ENCODE measurements at regions not wholly inside any gene's neighbourhood (a gene's known extent, or its start where the extent isn't known, plus 50 kb on each side); places are given as distances from the start of the nearest gene placed in this dataset.
A peak's percentile ranks its signal among the peaks of the same experiment; 100 is the strongest.
"Not testable (repeated sequence)": the region's sequence is repeated elsewhere in the genome, so short reads cannot be mapped to it uniquely, and the experiment has no call there.

DNA sequence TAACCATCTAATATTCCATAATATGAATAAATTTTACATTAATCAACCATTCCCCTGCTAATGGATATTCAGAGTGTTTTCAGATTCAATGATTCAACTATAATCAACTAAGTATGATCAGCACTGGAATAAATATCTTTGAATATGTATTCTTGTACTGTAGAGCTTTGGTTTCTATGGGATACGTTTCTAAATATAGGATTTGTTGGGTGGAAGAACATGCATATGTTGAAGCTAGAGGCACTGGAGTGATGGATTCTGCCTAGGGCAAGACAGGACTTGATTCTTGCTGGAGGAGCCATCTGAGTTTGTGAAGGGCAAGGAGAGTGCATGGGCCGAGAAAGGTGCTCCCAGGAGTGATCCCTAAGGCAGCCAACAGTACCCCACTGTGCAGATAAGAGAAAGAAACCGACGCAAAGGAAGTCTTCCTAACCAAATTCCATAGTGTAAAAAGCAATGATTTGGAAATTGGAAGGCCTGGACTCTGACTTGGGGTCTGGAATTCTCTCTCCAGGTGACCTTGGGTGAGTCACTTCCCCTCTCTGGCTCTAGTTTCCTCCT lies 418.7 kb downstream of the PREX1 start:
- FAIRE-seq = no peak
- DNase-seq (ENCODE audit: low spot score) = no peak

DNA sequence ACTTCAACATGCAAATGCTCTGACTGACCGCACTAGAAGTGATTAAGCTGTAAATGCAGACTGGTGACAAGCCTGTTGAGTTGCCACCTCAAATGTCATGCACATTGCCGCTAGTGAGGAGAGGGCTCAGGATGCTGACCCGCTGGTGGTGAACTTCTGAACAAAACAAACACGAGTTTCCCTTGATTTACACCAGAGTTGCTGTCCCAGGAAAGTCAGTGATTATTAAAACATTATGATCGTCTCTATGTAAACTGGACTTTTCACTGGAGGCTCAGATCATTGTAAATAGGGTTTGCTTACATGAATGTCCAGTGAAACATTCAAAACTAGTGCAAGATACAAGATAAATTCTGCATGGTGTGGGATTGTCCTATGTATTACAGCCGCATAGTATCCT lies 420.1 kb downstream of the PREX1 start:
- FAIRE-seq (no peak), DNase-seq (ENCODE audit: low spot score) (no peak)

DNA sequence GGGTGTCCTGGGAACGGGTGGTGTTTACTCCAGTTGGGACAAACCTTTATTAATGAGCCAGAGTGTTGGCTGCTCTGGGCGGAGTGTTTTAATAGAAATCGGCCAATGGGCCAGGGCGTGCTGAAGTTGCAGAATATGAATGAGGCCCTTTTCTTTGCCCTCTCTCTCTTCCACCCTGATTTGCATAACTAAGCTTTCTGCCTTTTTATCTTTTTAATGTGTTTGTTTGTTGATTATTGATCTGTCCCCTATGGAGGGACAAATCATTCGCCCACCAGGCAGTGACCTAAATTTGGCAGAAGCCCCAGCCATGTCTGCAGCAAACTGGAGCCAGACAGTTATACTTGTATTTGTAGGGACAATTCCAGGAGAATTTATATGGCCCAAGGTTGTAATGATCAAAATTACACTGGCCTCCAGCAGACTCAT lies 420.9 kb downstream of the PREX1 start:
- FAIRE-seq (no peak), DNase-seq (ENCODE audit: low spot score) (no peak)

DNA sequence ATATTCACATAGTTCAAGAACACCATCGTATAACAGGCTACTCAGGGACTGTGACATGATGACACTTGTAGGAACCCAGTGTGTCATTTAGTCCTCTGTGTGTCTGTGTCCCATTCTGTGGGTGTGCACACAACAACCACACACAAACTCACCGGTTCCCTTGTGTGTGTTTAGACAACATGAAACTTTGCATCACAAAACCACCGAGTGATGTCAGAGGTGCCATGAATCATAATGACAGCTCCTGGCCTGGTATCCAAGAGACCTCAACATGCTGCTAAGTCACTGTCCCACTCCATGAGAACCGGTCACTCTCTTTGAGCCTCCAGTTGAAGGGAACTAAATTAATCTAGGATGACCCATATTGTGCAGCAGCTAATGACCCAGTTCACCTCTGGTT lies 421.3 kb downstream of the PREX1 start:
- no peak for FAIRE-seq
- no peak for DNase-seq (ENCODE audit: low spot score)

DNA sequence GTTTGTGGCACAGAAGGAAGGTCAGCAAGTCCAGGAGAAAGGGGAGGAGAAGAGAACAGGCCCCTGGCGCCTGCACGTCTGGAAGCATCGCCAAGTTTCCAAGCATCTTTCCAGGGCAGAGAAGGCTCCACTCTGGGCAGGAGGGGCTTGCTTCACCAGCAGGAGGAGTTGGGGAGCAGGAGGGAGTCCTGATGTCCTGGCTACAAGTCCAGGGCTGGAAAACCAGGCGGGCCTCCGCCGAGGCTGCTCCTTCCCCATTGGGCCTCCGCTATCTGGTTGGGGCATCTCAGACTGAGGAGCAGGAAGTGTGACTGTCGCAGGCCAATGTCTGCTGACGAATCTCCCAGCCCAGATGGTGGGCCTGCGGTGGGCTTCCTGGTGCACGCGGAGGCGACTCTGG lies 421.9 kb downstream of the PREX1 start:
- no peak for DNase-seq (ENCODE audit: low spot score)
- no peak for FAIRE-seq

DNA sequence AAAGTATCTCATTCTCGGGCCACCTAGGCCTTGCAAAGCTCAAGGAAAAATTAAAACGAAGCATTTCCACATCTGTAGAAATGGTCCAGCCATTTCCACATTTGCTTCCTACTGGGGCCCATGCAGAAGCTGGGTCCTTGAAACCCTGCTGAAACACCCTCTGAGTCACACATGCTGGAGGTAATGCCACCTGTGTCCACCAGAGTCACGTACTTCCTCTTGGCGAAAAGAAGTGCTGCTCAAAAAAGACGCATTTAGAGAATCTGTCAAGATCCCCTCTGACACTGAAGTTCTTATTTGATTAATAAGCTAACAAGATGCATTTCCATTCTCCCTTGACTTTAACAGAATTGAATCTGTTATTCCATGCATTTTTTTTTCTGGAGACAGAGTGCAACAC lies 423.2 kb downstream of the PREX1 start:
- DNase-seq (ENCODE audit: low spot score) (no peak), FAIRE-seq (no peak)

DNA sequence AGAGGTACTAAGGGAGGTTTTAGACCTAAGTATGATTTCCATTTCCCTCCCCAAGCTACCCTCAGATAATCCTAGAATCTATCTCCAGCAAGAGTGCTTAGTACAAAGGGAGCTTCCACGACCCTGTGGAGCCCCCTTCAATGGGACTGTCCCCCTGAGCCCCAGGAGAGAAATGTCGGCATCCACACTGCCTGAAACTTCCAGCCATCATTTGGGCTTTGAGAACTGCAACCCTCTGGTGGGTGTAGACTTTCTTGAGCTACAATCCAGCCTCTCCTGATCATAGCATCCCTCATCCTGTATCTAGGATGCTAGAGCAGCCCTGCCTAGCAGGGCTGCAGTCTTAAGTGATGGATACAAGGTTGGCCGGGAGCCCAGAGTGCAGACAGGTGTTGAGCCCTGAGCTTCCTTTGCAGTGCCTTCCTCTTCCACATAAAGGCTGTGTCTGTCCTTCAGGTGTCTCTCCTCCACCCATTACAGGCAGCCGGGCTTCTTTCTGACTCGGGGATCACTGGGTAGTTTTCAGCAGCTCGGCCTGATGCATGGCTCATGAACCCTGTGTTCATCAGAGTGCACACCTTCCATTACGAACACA lies 424.5 kb downstream of the PREX1 start:
- no peak for DNase-seq (ENCODE audit: low spot score)
- no peak for FAIRE-seq

DNA sequence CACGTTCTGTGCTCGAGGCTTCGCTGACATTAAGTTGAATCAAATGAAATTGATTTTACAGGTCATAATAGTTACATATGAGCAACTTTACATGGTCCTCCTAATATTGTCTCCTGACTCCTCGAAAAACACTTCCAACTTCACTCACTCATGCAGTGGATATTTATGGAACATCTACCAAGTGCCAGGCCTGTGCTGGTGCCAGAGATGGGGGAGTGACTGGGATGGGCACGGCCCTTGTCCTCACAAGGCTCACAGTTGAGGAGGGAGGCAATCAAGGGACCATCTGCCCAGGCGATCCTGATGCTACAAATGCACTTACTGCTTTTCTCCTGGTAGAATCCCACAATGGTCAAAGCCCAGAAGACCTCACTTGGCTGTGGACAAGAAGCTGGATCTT lies 426.4 kb downstream of the PREX1 start:
- FAIRE-seq (no peak), DNase-seq (ENCODE audit: low spot score) (no peak)

DNA sequence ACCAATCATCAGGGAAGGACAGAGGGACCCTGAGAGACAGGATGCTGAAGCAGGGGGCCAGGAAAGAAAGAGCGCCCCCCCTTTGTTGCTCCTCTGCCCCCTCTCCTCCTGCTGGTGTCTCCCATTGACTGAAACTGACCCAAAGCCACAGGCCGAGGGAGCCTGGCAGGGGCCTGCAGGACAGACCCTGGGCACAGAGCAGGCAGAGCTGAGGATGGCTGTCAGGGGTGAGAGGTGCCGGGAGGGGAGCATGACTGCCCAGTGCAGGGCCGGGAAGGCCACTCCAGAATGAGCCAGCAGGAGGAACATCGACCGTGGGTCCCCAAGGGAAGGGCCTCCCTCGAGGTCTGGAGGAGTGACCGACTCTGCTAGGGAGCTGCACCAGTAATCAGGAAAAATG lies 427.8 kb downstream of the PREX1 start:
- DNase-seq (ENCODE audit: low spot score) = no peak
- no peak for FAIRE-seq

DNA sequence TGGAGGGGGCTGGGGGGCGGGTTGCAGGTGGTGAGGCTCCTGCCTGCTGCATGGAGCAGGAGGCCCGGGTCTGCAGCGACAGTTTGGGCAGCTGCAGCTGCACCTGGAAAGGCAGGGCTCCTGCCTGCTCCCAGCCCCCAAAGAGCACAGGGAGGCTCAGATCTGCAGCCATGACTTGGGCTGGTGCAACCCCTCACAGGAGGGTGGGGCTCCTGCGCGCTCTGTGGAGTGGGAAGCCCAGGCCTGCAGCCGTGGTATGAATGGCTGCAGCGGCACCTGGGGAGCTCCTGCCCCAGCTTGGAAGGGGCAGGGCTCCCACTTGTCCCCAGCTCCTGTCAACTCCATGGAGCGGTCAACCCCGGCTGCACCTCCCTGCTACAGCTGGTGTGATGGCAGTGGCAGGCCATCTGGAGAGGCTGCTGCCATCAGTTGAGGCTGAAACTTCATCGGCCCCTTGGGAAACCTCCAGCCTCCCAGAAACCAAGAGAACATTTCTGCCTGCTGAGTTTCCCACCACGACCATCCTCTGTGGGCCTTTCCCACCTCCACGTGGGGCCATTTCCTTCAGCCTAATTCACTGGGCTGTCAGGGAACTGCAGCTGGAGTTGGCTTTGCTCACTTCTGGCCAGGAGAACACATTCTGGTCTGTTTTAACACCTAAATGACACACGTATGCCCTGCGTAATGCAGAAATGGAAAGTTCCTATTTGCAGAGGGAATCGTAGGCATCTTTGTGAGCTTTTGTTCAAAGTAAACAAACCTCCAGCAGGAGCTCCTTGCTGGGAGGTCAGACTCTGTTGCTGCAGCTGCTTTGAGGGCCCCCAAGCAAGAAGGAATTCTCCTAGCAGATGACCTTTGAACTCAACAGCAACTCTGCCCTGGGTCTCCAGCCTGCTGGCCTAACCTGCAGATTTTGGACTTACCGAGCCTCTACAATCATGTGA lies 429.0 kb downstream of the PREX1 start:
- no peak for FAIRE-seq
- no peak for DNase-seq (ENCODE audit: low spot score)

DNA sequence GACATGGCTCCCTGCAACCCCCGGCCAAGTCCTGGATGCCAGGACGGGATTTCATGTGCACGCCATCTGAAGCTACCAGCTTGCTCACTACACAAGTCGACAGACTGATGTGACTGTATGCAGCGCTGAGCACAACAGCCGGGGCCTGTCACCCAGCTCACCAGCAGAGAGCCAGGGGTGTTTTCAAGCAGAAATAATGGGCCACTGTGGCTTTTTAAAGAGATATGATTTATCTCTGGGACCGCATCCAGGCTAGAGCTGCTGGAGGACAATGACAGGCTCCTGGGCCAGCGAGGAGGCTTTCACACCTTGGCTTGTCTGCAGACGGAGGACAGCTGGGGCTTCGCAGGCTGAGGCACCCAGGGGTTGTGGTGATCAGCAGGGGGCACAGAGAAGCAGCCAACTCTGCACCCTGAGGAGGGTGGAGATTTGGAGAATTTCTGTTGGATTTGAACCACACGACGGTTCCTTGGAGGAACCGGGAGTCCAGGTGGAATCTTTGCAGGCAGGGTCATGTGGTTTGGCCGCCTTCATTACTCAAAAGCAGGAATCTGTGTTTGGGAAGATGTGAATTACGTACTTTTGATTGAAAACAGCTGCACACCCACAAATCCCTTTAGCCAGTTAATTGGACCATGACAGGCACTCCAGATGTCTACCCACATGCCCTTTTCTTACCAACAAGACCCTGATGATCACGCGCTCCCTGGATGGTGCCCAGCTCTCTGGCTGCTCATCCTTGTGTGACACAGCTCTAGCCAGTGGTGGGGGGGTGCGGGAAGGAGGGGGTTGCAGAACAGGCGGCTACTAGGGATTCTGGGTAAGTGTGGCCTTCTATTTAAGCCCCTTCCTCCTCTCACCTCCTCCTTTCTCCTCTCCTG lies 430.6 kb downstream of the PREX1 start:
- peak; percentile 30 for FAIRE-seq
- not testable (repeated sequence) for DNase-seq (ENCODE audit: low spot score)

DNA sequence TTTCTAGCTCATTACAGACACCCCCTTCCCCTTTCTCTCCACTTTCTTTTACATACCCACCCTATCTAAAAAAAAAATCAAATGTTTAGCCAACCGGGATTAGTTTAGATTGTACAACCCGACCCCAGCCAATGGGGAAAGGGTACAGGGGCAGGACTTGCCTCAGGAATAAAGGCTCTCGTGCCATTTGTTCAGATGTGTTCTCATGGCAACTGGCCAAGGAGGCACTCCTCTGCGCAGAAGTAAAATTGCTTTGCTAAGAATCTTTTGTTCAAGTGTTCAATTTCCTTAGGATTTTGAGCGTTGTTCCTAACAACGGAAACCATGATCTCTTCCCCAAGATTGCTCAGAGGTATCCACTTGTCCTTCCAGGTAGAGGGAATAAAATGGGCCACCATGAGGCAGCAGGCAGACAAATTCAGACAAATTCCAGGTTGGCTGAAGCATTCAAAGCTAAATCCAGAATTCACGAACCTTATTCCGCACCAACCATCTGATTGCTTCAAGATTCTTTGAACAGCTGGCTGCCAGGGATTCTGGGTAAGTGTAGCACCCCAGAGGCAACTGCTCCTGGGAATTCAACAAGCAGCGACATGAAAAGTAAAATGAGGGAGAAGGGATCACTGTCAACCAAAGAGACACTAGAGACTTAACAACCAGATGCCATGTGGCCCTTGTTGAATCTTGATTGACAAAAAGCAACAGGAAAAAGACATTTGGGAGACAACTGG lies 431.8 kb downstream of the PREX1 start:
- FAIRE-seq = no peak
- no peak for DNase-seq (ENCODE audit: low spot score)

DNA sequence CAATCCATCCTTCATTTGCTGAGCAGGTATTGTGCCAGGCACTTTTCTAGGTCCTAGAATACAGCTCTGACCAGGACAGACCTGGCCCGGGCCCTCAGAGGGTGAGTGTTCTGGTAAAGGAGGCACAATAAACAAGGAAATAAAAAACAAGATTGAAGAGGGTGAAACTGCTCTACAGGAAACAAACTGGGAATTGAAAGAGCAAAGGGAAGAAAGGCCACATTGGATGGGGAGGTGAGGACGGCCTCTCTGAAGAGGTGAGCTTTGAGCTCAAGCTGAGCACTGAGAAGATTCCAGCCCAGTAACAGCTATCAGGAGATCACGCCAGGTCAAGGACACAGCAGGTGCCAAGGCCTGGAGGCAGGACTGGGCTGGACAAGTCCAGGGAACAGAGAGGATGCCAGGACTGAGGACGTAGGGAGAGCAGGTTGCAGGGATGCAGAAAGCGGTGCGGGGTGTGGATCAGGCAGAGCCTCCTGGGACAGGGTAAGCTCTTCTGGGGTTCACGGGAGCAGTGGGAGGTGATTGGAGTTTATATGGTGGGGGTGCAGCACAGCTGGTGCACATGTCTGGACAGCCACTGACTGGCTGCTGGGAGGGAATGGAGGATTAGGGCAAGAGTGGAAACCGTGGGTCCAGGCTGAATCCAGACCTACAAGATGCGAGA lies 433.3 kb downstream of the PREX1 start:
- DNase-seq (ENCODE audit: low spot score) = no peak
- peak; percentile 65 for FAIRE-seq

DNA sequence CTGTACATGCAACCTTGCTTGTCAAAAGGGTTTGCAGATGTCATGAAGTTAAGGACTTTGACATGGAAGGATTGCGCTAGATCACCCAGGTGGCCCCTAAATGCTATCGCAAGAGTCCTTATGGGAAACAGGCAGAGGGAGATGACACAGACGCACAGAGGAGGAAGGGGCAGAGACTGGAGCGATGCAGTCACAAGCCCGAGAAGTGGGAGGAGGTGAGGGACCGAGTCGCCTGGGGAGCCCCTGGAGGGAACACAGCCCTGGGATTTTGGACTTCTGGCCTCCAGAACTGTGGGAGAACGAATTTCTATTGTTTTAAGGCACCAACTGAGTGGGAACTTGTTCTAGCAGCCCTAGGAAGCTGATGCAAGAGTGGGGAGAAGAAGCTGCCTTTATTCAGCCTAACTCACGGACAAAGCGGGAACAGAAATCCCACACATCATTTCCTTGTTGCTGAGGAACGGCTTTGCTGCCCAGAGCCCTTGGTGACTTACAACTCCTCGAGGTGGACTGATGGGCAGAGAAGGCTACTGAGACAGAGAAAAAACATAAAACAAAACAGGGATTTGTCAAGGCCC lies 434.0 kb downstream of the PREX1 start:
- FAIRE-seq = no peak

DNA sequence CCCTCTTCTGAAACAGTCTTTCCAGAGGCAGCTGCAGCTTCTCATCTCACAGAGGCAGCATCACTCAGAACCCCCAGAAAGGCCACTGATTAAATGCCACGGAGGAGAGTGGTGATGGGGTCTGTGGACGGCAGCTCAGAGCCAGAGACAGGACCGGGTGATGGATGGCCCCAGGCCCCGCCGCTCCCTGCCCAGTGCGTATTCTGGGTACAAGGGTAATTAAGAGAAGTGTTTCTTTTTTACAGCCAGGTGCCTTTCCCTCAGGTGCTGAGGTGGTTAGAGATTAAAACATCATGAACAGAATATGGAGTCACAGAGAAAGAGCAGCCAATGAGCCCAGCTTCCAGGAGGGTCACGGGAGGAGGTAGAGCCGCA lies 434.5 kb downstream of the PREX1 start:
- FAIRE-seq (no peak), DNase-seq (ENCODE audit: low spot score) (no peak)

More for the DNA sequence above, 434.0 kb downstream of the PREX1 start:
- no peak for DNase-seq (ENCODE audit: low spot score)

DNA sequence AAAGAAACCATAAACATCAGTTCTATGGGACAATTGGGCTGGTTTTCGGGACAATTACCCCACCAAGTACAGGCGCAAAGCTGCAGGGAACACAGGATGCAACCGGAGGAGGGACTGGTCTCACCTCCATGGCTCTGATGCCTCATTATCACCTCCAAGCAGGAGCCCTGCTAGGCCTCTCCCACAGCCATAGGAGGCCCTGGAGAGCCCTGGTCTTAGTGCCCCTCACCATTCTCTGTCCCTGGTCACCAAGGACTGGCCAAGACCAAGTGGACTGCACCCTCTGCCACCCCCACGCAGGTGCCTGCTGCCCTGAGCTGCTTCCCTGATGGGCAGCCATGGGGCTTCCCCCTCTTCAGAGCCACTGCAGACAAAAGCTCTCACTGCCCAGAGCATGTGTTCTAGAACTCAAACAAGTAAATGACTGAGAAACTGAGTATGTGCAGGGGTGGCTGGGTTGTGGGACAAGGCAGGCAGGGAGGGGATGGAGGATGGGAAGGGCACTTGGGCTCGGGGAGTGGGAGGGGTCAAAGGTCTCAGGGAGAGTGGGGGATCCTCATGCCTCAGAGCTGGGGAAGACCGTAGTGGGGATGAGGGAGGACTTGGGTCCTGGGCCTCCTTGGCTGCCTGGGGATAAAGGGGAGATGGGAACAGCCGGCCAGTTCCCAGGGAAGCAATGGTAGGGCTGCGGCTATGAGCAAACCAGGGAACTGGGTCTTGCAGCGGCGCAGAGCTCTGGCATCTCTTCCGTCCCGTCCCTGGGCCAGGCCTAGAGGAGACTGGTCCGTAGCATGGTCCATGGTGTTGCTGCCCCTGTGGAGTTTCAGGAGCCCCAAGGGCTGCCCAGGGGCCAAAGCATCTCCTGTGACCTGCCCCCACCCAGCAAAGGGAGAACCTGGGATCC lies 435.1 kb downstream of the PREX1 start:
- FAIRE-seq (no peak), DNase-seq (ENCODE audit: low spot score) (no peak)

DNA sequence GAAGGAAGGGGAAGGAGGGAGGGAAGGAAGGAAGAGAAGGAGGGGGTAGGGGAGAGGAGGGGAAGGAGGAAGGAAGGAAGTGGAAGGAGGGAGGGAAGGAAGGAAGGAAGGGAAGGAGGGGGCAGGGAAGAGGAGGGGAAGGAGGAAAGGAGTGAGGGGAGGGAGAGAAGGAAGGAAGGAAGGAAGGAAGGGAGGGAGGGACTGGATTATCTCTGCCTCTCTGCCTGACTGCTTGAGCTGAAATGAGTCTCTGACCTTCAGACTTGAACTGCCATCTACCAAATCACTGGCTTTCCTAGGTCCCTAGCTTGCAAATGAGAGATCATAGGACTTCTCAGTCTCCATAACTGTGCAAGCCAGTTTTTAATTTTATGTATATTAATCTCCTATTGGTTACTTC lies 436.8 kb downstream of the PREX1 start:
- DNase-seq (ENCODE audit: low spot score) (no peak), FAIRE-seq (no peak)

DNA sequence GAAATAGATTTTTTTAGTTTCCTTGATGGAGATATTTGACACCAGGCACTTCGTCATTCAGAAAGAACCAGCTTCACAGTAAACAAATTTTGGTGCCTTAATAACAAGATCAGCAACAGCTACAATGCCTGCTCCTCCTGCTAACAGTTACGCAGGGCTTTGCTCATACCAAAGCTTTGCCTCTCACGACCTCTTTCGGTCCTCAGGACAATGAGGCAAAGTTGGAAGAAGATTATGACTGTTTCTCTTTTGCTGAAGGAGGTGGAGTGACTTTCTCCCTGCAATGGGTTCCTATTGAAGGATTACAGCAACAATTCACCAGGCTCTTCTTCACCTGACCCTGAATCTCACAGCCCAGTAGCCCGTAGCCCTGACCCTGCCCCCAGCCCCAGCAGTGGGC lies 440.1 kb downstream of the PREX1 start:
- FAIRE-seq (no peak), DNase-seq (ENCODE audit: low spot score) (no peak)

DNA sequence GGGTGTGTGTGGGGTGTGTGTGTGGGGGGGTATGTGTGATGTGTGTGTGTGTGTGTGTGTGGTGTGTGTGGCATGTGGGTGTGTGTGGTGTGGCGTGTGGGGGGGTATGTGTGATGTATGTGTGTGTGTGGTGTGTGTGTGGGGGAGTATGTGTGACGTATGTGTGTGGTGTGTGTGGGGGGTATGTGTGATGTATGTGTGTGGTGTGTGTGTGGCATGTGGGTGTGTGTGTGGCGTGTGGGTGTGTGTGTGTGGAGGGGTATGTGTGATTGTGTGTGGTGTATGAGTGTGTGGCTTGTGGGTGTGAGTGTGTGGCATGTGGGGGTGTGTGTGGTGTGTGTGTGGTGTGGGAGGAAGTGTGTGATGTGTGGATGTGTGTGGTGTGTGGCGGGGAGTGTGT lies 442.3 kb downstream of the PREX1 start:
- no peak for DNase-seq (ENCODE audit: low spot score)
- peak; percentile 99 for FAIRE-seq

All from urothelium cell line (cell line).